NCI-H69 (cell line): ENCODE measurements at regions not wholly inside any gene's neighbourhood (a gene's known extent, or its start where the extent isn't known, plus 50 kb on each side); places are given as distances from the start of the nearest gene placed in this dataset.
A peak's percentile ranks its signal among the peaks of the same experiment; 100 is the strongest.

Experiments
- DNase-seq: peaks from one replicate; lab custom pipeline; 2025; lab: John Stamatoyannopoulos, UW

DNA sequence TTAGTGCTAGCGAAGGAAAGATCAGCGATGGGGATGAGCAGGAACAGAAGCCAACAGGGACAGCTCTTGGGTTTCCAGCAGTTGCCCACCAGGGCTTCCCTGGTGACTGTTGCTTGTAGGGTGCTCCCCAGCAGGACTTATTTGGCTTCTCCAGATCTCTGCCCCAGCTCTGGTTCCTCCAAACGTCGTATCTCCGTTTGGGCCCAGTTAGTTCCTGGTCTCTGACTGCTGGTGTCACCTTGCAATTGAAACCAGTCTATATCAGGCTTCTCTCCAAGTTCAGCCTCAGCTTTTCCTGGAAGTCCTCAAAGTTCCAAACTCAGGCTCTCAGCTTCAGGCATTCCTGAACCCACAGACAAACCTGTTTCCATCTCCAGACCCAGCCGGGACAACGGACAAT, 70.8 kb upstream of the NXT1 start:
- DNase-seq: no peak

DNA sequence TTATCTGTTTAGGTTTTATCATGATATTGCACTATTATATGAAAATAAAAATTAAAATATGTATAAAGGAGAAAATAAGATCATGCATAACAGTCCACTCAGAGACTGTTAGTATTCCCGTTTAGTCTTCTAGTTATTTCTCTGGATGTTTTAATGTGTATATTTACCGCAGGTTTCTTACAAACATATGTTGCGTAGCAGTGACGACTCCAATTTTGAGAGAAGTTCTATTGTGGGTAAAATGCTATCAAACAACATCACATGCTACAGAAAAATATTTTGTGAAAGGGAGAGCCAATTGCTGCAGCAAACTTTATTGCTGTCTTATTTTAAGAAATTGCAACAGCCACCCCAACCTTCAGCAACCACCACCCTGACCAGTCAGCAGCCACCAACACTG, 72.4 kb upstream of the NXT1 start:
- no peak for DNase-seq

DNA sequence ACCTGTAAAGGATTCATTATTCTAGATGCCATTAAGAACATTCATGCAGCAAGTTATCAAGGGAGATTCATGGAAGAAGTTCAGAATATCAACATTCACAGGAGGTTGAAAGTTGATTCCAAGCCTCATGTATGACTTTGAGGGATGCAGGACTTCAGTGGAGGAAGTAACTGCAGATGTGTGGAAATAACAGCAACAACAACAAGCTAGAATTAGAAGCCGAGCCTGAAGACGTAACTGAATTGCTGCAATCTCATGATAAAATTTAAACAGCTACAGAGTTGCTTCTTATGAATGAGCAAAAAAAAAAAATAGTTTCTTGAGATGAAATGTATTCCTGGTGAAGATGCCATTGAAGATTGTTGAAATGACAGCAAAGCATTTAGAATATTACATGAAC, 73.3 kb upstream of the NXT1 start:
- DNase-seq: no peak

DNA sequence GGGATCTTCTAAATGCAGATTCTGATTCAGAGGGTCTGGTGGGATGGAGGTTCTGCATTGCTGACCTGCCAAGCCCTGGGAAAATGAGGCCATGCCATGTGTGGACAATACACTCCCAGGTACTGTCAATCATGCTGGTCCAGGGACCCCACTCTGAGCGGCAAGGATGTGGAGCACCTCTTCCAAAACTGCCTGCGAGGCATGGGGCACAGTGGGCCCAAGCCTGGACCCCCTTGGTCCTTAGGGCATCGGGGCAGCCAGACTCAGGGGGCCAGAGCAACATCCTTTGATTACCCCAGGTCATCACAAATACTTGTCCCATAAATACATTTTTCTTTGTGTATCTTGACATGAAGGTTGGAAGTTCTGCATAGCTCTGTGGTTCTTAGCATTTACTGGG, 76.8 kb upstream of the NXT1 start:
- no peak for DNase-seq

DNA sequence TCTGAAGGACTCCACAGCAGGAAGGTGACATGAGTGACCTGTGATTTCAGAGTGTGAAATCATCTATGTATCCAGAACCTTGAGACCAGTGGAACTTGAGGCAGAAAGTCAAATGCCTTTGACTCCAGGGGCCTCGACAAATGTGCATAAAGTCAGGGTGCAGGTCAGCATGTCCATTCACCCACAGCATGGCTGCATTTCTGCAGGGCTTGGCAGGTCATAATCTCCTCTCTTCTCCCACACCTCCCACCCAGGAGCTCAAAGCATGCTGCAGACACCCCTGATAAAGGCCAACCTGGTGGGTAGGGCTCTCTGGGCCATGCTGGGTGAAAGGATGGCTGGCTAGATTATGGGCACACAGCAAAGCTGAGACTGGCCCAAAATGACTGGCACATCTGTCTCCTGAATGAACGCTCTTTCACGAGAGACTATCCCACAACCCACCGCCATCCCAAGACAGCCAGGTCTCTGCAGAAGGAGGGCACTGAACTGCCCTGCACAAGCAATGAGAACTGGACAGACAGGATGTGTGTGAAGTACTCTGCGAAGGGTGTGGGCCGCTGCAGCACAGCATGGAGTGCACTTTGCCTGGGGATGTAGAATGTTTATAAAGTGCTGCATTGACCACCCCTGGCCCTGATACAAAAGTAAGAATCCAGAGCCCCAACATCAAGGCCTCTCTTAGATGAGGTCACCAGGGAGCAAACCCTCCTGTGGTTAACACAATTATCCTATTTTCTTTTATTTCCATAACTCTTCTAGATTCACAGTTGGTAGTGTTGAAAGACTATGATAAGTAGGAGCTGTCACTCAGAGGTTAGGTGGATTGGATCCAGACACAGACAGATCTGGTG, 78.2 kb upstream of the NXT1 start:
- DNase-seq: peak; percentile 7

DNA sequence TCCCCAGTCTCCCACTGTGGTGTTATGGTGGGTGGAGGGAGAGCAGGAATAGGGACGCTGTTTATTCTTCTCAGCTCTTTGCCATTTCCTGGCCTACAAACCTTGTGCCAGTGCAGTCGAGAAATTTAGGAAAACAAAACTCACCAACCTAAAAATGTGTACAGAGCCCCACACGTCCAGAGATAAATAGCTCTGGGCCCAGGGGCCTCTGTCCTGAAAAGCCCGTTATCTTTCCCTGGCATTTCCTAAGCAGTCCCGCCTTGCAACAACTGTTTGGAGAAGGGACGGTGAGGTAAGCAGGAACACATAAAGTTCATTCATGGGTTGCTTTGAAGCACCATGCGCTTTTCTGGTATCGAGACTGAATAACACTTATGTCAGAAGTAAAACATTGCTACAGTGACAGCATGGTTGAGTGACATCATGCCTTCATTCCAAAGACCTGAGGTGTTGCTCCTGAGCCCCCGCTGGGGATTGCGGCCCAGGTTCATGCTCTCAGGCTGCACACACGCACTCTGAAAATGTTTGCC, 80.1 kb upstream of the NXT1 start:
- peak; percentile 8 for DNase-seq

DNA sequence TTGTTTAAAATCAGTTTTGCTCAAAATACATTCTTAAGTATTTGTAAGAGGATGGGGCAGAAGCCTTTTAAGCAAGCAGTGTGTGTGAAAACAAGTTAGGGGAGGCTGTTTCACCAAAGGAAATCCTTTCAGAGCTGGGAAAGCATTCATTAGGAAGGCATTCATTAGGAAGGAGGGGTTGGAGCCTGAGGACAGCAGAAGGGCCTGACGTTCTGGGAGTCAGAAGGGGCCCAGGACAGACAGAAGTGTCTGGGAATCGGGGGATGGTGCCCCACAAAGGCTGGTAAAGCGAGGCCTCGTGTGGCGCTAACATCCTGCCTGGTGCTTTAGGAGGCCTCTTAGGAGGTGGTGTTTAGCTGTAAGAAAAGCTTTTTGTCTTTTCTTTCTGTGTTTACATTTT, 80.6 kb upstream of the NXT1 start:
- peak; percentile 77 for DNase-seq

DNA sequence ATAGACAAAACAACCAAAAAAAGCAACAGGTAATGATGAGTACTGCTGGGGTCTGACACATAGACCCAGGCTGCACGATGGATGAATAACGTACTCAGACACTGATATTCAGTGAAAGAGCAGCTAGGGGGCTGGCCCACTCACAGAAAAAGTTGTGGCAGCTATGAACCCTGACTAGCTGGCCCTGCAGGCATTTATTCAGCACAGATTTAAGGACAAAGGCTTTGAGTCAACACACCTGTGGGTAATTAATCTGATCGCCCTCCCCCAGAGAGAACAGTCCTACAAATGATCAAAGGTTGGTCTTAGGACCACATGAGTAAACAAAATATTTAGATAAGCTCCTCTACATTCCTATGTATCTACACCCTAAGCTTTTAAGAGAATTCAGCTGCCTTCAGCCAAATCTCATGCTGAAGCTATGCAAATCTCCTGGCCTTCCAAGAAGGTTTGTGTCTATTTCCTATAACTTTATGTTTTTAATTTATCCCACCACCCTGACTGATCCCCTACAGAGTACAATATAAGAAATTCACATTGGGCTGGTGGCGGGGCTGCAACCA, 81.7 kb upstream of the NXT1 start:
- no peak for DNase-seq

DNA sequence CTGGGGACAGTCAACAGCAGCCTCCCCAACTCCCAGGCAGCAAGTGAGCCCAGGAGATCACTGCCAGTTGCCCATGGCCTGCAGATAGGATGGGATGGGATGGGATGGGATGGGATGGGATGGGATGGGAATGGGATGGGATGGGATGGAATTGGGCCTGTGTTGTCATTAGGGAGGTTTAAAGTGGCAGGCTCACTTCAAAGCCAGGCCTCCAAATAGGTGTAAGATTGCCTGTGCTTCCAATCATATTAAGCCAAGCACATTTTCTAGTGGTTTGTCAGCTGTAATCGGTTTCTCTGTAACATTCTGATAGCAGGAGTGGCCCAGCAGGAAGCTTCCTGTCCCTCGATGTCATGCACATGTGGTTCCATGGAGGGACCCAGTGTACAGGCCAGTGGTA, 82.7 kb upstream of the NXT1 start:
- DNase-seq: no peak

DNA sequence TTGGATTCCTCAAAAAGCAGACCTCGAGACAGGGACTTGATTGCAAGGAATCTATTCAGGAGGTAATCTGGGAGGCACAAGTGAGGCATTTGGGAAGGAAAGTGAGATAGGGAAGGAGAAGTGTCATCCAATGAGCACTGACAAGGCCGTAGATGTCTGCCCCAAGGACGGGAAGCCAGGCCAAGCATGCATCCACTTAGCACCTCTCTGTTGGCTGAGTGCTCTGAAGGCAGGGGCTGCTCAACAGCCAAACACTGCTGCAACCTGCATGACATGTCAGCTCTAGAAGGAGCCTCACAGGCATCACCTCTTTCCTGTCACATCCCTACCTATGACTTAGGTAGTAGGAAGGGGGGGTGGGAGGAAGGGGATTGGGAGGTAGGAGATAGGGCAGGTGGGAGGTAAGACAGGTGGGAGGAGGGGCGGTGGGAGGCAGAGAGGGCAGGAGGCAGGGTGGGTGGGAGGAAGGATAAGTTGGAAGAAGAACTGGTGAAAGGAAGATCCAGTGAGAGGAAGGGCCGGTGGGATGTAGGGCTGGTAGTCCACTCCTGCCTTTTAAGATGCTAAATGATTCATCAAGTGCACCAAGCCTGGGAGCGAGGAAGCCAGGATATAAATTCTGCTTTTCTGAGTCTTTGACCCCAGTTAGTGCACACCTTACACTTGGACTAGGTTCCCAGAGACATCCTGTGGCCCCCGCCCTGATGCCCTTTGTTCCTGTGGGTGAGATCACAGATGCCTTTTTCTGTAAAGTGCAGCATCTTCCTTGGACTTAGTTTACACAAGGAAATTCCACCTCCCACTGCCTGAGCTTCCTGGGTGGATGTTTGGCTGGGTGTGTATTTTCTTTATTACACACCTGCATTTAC, 83.8 kb upstream of the NXT1 start:
- DNase-seq: peak; percentile 33

DNA sequence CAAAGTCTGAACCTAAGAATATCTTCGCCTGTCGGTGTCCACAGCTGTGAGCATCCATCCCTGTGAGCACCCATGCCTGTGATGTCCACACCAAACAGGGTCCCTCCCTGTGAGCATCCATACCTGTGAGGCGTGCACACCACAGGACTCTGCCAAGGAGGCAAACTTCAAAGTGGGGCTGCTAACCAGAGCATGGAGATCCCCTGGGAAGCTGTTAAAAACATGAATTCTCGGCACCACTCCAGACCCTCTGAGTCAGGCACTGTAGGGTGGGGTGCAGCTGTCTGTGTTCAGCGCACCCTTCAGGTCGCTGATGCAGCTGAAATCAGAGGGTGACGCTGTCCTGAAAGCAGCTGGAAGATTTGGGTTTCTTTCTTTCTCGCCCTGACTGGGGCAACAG, 85.4 kb upstream of the NXT1 start:
- no peak for DNase-seq

DNA sequence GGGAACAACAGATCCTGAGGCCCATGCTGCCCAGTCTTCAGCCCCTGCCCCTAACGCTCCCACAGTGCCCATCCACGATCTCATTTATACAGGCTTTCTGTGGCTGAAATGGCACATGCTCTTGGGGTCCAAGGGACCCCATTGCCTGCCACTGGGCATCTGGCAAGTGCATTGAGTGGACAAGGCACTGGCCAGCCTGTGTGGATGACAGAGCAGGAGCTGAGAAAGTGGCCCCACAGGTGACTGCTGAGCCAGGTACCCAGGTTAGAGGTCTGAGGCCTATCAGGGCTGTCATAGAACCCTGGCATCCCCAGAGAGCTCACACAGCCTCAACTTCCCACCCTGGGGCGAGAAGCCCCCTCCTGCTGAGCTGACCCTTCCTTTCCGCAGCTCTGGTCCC, 86.0 kb upstream of the NXT1 start:
- no peak for DNase-seq

DNA sequence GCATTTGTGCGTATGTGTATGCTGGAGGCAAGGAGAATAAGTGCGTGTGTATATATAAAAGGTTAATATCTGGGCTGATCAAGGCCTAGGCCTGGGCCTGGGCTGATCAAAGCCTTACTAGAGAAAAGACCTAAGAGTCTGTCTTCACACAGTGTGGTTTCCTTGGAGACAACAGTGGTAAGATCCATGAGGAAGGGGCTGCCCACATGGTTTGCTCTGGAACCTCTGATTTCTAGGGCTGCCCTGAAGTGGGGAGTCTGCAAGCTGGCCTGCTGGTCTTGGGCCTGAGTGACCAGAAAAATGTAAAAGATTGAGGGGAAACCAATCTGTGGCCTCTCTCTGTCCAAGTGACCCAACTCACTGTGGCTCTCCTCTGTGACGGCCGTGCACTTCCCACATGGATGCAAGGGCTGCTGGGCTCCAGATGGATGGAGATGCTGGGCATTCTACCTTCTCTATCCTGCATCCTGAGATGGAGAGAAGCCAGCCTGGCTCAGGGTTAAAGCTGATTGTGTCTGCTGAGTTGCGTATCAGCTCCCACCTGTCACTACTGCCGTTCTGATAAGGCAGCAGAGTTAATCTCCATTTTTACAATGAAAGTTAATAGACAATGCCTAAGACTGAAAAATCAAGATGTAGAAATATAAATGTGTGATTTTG, 90.3 kb upstream of the NXT1 start:
- DNase-seq: no peak

DNA sequence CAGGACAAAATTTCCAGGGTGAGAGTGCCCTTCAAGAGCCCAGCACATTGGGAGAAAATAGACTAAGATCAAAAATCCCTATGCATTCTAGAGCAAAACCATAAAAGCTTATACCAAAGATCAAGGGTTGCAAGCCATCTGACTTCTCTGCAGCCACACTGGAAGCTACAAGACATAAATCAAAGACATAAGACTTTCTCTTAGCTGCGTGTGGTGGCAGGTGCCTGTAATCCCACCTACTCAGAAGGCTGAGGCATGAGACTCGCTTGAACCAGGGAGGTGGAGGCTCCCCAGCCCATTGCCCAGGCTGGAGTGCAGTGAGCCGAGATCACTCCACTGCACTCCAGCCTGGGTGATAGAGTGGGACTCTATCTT, 91.9 kb upstream of the NXT1 start:
- no peak for DNase-seq

DNA sequence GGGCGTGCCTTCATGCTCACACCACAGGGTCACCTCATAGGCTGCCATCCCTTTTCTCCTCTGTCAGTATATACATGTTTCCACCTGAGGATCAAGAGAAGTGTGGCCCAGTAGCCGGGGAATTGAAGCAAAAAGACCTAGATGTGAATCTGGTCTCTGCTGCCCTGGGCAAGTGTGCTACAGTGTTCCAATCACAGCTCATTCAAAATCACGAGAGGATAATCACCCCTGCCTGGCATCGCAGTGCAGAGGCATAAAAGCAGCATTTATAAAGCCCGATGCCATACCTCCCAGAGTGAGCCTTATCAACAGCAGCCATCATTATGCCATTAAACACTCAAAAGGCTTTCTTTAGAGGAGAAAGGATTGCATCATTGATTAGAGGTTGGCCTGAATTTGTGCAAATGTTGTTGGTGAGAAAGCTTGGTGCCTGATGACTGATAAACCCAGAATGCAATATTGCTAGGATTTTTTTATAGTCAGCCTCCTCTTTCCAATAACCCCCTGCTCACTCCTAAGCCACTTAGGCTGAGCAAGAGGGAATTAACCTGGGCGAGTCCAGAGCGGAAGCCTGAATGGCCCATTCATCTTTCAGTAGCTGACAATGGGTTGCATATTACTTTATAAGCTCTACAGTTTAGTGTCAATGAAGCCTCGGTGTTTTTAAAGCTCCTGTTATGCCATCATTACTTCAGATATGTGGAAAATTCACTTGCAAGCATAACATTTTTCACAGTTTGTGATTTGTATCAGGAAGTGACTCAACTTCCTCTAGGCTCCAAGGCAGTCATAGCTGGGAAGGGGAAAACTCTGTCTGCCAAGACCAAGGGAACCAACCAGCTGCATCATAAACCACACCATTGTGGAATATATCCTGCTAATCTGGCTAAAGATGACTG, 92.5 kb upstream of the NXT1 start:
- peak; percentile 89 for DNase-seq

DNA sequence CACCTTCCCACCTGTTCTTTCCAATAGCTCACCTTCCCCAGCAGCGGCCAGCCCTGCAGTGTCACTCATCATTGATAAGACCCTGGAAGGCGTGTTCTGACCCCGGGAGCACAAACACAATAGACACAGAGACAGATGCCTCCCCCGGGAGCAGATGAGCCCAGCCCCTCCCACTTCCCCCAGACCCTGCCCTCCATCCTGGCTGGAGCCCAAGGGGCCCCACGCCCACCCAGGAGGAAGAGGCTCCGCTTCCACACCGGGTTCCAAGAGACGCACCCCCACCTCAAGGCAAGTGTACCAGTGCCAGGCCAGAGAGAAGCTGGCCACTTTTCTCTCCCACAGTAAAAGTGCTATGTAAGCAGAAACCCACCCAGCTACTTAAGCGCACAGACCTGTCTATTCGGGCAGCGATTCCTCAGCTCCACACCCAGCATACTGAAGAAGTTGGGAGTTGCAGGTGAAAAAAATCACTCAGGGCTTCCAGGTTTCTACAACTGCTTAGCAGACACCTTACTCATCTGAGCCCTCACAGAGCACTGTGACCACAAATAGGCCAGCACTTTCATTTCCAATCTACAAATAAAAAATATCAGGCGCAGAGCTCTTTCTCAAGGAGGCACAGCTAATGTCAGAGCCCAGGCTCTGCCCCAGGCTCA, 93.4 kb upstream of the NXT1 start:
- DNase-seq: peak; percentile 60

DNA sequence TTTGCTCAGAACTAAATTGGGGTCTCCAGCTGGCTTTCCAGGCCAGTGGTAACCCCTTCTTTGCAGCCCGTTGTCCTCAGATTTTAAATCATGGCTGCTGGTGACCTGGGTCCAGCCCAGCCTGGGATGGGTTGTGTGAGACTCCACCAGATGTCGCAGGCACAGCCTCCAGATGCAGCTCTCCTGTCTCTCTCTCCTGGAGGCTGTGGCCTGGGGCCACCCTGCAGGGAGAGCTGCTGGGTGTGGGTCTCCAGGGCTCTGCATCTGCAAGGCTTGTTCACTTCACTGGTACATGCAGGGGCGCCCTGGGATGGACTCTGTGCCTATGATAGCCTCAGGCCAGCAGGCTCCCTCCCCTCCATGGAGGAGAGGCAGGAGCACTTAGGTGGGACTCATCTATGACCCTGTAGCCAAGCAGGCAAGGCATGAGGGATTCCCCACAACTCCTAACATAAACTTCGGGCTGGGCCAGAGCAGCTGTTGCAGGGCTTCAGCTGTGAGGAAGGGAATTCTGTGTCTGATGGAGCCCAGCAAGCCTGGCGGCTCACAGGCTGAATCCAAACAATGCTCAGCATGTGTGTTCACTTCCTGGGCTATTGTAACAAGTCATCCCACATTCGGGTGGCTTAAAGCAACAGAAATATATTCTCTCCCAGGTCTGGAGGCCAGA, 94.7 kb upstream of the NXT1 start:
- DNase-seq: peak; percentile 73

DNA sequence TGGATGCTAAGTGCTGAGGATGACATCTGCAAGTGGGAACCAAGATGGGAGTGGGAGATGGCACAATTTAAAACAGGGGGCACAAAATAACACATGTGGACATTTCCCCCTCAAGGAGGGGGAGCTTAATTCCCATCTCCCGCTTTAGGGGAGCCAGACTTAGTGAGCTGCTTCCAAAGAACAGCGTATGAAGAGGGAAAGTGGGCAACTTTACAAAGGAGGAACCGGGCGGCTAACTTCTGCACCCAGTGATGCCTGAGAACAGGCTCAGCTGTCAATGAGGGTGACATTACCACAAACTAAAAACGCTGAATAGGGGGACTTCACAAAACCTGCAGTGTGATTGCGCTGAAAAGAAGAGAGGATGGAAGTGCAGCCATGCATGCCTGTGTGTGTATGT, 95.5 kb upstream of the NXT1 start:
- no peak for DNase-seq

DNA sequence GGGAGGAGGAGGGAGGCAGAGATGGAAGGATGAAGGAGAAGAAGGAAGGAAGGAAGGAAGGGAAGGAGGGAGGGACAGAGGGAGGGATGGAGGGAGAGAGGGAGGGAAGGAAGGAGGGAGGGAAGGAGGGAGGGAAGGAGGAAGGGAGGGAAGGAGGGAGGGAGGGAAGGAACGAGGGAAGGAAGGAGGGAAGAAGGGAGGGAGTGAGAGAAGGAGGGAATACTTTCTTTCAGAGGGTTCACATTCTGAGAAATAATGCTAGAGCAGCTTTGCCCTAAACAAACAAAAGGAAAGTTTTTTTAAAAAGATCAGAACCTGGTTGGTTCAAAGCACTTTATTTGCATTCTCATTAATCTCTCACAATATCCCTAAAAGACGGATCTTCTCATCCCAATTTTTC, 96.1 kb upstream of the NXT1 start:
- no peak for DNase-seq

DNA sequence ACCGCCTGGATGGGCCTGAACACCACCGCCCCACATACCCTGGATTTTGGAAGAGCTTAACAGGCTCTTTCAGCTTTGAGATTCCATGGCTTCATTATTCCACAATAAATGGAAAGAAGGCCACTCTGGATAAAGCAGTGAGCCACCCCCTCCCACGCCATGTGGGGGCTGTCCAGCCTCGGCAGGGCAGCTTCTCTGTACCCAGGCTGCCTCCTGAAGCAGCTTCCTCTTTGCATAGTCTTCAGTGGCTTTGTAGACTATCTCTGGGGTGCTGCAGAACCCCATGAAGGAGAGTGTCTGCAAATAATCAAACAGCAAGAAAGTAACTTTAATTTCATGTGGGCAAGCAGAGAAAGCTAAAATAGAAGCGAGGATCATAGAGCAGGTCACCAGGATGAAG, 96.6 kb upstream of the NXT1 start:
- DNase-seq: no peak
